GM18868 (cell line): ENCODE measurements at regions not wholly inside any gene's neighbourhood (a gene's known extent, or its start where the extent isn't known, plus 50 kb on each side); places are given as distances from the start of the nearest gene placed in this dataset.
"Not testable (repeated sequence)": the region's sequence is repeated elsewhere in the genome, so short reads cannot be mapped to it uniquely, and the experiment has no call there.

Source experiments
- ATAC-seq: cut with Tn5 transposase; IDR thresholded peaks from one replicate; pipeline ENCODE4 v1.9.1; 2021; ENCODE audit warnings: mild to moderate bottlenecking, moderate library complexity; ENCODE audit not compliant: unreplicated experiment

DNA sequence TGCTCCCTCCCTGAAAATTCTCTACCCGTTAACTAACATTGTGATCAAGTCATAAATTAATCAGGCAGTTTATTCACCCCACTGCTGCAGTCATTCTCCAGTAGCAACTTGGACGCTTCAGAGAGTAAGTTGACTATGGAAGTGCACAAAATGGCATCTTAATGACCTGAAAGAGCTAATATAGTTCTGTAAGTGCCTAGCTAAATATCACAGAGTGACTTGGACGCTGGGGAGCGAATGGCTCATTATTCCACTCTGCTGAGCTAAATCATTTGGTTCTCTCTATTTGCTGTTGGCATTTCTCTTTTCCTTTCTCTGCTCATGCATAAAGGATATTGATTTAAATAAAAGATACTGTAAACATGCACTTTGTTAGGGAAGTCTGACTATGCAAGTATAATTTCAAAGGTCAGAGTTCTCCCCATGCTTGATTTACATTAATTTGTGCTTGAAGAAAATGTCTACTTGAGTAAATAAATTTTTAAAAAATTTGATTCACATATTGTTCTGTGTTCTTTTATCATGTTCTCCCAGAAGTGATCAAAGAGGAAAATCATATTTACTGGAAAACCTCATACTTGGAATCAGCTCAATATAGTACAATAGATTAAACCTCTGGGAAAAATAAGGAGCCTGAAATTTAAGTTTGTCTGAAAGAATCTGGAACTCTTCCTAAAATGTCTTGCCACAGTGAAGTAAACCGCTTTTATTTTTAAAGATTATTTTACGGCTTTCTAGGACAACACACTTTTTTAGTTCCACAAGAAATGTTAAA is 169.5 kb upstream of the HAPLN1 start:
- ATAC-seq = no peak

DNA sequence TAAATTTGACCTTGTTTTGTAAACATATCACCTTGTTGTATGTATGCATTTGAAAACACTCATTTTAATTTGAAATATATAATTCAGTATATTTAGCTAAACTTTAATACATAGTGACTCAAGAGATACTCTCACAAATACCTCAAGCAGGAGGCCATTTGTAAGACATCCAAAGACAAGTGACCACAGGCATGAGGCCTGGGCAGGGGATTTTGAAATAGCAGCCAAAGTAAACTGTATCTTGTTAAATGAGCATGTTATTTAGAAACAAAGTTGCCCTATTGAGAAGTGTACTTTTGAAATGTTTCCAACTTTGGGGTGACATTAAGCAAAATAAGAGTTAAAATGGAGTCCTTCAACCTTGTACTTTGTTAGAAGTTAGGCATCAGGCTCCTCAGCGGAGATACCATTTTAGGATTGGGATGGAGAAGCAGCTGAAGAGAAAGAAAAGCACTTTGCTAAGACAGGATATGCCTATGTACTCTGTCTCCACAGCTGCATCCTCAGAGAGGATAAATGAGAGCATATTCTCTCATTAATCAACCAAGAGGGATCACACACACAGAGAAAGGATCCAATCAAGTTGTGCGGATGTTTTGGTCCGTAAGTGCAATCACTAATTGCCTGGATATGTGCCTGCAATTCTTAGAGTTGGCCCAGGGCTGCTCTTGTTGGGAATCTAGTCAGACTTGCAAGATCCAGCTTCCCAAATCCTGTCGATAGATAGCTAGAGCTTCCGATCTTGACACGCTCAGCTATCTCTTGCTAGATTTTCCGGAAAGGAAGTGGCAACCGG is 157.5 kb upstream of the HAPLN1 start:
- ATAC-seq = no peak

DNA sequence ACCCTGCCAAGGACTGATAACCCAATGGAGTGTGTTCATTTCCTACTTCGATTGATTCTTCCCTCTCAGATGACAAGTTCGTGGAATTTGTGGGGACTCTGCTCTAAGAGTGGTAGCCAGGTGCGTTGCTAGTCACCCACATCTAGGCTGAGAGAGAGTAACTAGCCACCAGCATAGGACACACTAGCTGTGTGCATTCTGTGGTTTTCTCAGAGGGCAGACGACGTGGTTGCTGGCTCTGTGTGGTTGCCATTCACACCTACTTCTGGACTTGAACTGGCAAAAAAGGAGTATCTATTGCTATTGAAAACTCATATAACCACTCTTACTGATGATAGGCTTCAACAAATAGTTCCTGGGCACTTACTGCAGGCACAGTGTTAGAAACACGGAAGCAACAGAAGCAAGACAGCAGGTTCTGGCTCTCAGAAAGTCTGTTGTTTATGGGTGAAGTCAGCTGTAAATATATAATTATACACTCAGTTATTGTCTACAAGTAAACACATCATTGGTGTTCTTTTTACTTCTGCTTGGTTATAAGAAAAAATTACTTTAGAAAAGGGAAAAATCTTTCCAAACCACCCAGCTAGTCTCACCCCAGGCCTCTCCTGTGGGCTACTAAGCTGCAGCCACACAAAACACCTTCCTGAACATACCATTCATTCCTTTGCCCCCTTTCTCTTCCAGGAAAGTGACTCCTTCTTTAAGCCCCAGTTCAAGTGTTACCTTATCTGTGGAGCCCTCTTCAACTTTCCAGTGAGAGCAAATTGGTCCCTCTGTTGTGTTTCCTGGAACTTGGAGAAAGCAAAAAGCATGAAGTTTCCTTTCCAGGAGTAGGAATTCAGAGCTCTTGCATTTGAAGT is 151.1 kb upstream of the HAPLN1 start:
- ATAC-seq = no peak

DNA sequence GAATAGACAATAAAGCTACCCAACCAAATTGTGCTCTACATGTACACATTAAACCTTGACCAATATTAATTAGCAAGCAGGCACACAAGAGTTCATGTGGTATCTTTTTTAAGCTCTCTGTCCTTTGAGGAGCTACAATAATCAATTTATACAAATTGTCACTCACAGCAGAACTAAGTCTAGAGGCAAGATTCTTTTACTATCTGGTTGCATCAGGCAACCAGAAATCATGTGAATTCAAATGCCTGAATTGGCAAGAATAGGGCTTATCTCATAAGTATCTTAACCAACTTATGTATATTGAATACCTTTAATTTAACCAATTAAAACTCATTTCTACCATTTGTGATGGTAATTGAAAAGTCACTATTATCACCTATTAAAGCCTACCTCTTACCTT is 145.5 kb upstream of the HAPLN1 start:
- no peak for ATAC-seq

DNA sequence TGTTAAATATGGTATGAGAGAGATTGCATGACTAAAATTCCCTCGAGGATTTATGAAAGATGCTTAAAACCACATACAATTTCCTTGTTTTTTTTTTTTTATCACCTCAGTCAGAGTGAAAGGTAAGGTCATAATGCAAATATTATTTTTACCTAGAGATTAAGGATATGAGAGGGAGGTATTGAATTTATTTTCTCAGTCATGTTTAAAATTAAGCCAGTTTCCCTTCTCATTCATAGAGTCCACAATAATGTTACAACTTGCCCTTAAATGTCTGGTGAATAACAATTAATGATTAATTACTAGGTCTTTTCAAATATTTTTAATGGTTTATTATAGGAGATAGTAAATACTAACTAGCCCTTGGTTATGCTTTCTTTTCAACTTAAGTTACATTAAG is 144.9 kb upstream of the HAPLN1 start:
- no peak for ATAC-seq

DNA sequence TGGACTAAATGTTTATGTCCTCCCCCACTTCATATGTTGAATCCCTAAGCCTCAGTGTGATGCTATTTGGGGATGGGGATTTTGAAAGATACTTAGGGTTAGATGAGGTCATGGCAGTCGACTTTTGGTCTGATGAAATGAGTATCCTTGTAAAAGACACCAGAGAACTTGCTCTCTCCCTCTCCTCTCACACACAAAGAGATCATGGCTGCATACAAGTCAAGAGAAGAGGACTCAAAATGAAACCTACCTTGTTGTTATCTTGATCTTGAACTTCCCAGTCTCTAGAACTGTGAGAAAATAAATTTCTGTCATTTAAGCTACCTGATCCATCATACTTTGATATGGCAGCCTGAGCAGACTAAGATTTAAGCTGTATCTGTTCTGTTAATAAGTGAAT is 144.0 kb upstream of the HAPLN1 start:
- ATAC-seq = peak; percentile 87

DNA sequence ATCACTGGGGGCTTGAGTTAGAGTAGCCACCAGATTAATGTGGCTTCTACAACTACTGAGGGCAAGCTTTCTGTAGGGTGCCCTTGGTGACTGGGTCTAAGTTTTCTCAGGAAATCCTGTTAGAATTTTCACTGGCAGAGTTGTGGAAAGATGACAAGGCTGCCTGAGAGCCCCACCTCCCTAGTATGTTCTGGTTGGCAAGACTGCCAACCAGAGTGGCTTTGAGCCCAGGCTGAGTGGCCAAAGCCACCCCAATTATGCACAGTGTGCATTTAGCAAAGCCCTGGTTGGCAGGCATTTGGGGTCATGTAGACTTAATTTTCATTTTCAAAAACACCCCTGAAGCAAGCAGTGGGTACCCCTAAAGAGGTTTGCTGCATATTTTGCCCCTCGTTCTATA is 136.7 kb upstream of the HAPLN1 start:
- no peak for ATAC-seq

DNA sequence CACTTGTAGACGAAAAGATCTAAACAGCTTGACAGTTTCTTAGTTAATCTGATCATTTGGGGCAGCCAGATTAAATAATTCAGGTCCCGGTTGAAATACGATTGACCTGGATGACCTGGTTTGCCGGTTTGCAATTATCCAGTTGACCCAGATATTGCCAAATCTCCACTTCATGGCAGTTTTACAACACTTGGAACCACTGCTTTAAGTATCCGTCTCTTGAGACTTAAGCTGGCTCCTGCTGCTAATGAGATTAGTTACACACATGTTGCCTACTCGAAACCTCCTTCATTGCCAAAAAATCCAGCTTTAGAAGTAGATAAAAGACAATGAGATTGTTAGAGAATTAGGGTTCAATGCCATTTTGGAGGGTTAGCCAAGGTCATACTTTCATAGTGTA is 136.2 kb upstream of the HAPLN1 start:
- ATAC-seq = no peak

DNA sequence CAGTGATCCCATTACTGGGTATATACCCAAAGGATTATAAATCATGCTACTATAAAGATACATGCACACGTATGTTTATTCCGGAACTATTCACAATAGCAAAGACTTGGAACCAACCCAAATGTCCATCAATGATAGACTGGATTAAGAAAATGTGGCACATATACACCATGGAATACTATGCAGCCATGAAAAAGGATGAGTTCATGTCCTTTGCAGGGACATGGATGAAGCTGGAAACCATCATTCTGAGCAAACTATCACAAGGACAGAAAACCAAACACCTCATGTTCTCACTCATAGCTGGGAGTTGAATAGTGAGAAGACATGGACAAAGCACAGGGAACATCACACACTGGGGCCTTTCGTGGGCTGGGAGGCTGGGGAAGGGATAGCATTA is 129.8 kb upstream of the HAPLN1 start:
- not testable (repeated sequence) for ATAC-seq

DNA sequence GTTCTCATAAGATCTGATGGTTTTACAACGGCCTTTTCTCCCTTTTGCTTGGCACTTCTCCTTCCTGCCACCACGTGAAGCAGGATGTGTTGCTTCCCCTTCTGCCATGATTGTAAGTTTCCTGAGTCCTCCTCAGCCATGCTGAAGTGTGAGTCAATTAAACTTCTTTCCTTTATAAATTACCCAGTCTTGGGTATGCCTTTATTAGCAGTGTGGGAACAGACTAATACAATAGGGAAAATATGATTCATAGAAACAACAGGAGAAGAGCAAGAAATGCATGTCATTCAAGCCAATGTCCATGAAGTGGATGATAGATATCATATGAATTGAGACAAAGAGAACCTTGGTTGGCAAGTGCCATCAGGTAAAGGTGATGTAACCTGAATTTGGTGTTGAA is 128.3 kb upstream of the HAPLN1 start:
- no peak for ATAC-seq

DNA sequence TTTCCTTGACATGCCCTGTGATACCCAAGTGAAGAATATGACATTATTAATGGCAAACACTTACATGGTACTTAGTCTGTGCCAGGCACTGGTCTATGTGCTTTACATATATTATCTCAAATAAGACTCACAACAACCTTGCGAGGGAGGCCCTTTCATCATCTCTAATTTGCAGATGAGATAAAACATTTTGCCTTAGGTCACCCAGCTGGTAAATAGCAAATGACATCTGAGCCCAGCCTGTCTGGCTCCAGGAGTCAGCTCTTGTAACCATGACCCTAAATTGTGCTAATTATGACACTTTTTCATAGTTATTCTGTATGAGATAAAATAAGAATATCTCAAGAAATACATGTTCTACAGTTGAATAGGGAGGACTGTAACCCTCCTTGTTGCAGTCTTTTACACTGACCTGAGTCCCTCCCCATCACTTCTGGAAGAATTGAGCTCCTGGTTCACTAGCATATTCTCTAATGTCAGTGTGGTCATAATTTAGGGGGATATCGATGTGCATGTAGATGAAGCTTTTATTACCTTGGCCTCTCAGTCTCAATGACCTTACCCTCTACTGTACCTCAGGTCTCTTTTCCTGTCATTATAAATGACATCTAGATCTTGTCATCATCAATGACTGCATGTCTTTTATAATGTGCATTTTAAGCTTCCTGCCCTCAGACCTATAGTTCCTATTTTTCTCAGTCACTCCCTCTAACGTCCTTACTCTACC is 126.1 kb upstream of the HAPLN1 start:
- ATAC-seq = no peak

DNA sequence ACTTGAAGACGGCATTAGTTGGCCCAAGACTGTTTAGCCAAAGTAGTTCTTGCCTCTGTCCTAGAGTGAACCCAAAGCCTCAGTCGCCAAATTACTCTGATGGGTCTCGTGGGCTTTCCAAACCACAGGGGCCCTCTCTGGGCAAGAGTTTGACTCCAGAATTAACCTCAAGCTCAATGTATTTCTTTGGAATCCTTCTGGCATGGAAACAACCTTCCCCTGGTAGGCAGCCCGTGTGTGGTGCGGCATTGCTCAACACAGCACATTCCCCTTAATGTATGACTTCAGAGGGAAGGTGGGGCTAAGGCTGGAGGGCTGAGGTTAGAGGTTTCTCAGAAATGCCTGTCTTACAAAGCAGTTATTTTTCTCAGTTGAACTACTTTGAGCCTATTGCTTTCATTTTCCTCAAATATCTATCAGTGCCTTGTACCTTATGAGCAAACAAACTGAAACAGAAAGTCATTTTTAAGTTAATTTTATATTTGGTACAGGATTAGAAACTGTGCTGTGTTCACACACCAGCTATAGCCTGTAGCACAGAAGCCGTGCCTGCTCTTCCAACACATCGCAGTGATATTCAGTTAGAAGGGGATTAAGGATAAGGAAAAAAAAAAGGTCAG is 123.9 kb upstream of the HAPLN1 start:
- ATAC-seq = peak; percentile 91

DNA sequence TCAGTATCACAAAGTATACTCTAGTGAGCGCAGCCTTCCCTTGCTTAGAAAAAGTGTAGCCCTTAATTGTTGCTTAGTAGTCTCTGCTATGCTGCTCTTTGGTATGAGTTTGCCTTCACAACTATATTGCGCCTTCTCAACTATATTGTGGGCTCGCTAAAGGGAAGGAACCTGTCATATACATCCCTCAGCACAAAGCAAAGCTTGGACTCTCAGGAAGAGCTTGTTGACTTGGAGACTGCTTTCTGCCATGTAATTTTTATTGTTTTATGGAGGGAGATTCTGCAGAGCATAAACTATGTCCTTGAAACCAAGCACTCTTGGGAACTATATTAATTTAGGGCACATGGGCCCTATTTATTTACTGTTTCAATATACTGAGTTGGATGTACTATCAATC is 119.1 kb upstream of the HAPLN1 start:
- ATAC-seq = no peak

DNA sequence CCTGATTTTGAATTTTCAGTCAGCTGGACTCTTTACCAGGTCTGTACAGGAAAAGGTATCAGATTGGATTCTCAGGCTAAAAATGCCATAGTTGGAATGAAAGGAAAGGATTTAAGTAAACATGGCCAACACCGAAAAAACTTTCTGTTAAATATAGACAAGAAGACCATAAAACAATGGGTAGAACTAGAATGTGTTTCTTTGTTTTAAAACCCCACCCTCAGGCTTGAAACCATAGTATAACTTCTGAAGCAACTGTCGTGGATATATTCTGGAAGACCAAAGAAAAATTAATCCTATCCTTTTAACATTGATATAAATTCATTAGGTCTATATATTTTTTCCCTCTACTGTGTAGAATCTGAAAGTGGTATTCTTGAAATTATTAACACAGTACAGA is 118.6 kb upstream of the HAPLN1 start:
- ATAC-seq = no peak

DNA sequence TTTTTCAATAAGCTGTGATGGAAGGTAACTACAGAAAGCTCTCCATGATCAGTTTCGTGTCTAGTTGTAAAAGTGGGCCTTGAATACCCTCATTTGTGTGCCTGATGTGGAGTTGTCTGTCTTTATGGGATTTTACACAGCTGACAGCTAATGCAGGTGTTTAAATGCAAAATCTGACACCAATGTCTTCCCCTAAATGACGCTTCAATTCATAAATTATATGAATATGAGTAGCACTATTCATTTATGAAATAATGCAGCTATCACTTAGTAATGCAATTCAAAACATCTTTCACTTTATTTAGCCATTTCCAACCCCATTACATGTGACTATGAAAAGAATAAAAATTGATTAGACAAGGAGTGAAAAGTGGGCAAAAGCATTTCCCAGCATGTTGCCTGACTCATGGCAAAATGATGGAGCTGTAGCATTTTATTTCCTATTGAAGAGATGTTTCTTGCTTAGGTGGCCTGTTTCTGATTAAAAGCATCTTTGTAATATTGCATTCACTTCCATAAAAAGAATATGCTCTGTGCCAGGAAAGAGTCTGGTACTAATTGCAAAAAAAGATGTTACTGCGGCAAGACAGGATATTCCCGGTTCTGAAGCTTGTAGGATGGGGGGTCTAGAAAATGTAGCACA is 116.7 kb upstream of the HAPLN1 start:
- ATAC-seq = no peak

DNA sequence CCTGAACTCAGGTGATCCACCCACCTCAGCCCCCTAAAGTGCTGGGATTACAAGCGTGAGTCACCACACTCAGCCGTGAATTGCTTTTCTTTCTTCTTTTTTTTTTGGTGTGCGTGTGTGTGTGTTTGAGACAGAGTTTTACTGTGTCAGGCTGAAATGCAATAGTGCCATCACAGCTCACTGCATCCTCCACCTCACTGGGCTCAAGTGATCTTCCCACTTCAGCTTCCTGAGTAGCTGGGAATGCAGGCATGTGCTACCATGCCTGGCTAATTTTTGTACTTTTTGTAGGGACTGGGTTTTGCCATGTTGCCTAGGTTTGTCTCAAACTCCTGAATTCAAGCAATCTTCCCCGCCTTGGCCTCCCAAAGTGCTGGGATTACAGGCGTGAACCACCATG is 113.7 kb upstream of the HAPLN1 start:
- no peak for ATAC-seq

DNA sequence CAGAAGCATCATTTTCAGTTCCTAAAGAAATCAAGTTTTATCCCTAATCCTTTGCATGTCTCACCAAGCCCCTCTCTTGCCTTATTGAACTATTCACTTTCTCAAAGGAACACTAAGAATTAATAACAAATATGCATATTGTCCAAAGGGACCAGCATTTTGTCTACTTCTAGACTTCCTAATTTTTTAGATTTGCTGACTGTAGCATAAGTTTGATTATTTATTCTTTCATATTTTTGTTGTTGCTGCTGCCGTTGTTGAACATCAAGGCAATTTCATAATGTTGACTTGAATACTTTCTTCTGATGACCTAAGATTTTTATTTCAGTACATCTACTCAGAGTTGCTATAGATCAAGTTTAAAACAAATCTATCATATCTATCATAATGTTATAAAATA is 111.2 kb upstream of the HAPLN1 start:
- ATAC-seq = no peak

DNA sequence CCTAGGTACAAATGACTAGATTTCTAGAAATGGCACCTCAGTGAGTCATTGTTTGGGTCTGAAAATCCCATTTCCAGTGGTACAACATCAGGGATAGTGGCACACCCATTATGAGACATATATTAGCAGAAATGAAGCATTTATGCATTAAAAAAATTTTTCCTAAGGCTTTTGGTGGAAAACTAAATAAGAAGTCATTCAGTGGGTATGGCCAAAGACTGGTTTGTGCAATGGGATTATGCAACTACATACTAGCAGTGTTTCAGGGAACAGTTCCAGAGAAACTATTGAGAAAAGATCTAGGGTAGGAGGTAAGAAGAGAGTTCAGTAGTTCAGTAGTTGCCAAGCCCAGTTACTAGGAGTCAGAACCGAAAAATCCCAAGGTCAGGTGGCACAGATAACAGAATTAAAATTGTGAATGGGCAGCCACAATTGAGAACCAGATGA is 106.5 kb upstream of the HAPLN1 start:
- ATAC-seq = no peak

DNA sequence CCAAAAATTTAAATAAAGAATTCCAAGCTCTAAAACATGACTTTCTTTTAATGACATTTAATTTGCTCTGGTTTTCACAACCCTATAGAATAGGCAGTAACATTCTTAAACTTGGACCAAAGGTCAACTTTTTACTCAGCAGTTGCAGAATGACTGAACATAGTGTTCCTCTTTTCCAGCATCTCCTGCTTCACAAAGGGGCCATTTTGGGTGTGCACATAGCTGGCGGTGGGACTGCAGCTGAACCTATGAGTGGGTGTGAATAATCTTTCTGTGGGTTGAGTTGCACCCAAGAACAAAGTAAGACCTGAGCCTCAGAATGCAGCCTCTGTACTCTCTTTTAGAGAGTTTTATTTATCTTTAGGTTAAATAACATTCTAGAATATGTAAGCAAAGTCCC is 96.9 kb upstream of the HAPLN1 start:
- ATAC-seq = peak; percentile 68

DNA sequence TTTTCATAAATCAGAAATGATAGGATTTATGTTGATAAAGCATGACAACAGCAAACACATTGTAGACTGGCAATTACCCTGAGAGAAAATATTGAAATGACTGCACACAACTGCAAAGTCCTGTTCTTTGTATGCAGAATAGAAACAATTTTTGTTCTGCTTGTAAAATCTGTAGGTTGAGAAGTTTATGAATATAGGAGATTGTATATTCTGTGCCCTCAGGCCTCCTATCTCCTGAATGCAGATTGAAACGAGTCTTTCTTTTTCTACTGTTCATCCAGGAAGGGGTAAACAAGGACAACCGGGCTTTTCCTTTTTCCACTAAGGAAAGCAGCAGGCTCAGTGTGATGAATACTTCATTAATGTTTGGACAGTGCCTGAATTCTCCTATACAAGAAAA is 95.0 kb upstream of the HAPLN1 start:
- ATAC-seq = no peak
